Tibial nerve (tissue), 4 donors: ENCODE measurements at regions not wholly inside any gene's neighbourhood (a gene's known extent, or its start where the extent isn't known, plus 50 kb on each side); places are given as distances from the start of the nearest gene placed in this dataset.
A peak's percentile ranks its signal among the peaks of the same experiment; 100 is the strongest.

ENCODE experiments used
- DNase-seq, 2 donors: peaks; one replicate each; pipeline ENCODE4 v3.0.0-alpha.2; 2019; ENCODE audit warnings: low spot score in 2 of 2
- H3K27ac ChIP-seq, 4 donors: fragments of 200-600 bp; sonication (generic) in 3 of 4; one replicate each; pipeline ENCODE4 v1.5.1; 2017 to 2019; ENCODE audit warnings: mild to moderate bottlenecking in 1 of 4
- H3K27me3 ChIP-seq, 2 donors: fragments of 200-600 bp; sonication (generic) in 1 of 2; one replicate each; pipeline versions ENCODE4 v1.5.1 to v1.6.0; 2017 to 2019
- H3K36me3 ChIP-seq, 3 donors: fragments of 200-600 bp; sonication (generic); one replicate each; pipeline ENCODE4 v1.5.1; 2018 to 2019
- H3K4me1 ChIP-seq, 4 donors: fragments of 200-600 bp; sonication (generic) in 3 of 4; one replicate each; pipeline ENCODE4 v1.5.1; 2017 to 2019
- H3K4me3 ChIP-seq, 4 donors: fragments of 200-600 bp; sonication (generic) in 3 of 4; one replicate each; pipeline ENCODE4 v1.5.1; 2017 to 2019; ENCODE audit warnings: mild to moderate bottlenecking in 1 of 4, moderate library complexity in 1 of 4
- H3K9me3 ChIP-seq, 4 donors: fragments of 200-600 bp; sonication (generic) in 3 of 4; one replicate each; pipeline ENCODE4 v1.5.1; 2017 to 2019
- CTCF ChIP-seq, 5 experiments: fragments of 200-600 bp in 3 of 5; fragments of 450-650 bp in 2 of 5; sonication (generic) in 3 of 5; IDR thresholded peaks; one replicate each; pipeline ENCODE4 v1.5.1; 2016 to 2019; ENCODE audit warnings: antibody characterized with exemption in 5 of 5, mild to moderate bottlenecking in 3 of 5, moderate library complexity in 2 of 5
- EP300 ChIP-seq, 2 donors: sonication (generic); formaldehyde crosslinking; IDR thresholded peaks; one replicate each; pipeline ENCODE4 v1.6.1; 2017; ENCODE audit warnings: antibody characterized with exemption in 2 of 2, mild to moderate bottlenecking in 1 of 2
- POLR2A ChIP-seq, 2 donors: fragments of 450-650 bp; IDR thresholded peaks; one replicate each; pipeline ENCODE4 v1.6.1; 2017; ENCODE audit warnings: antibody characterized with exemption in 2 of 2, mild to moderate bottlenecking in 2 of 2, moderate library complexity in 2 of 2
- WGBS, 2 donors: methylation state at CpG; one replicate each; pipeline ENCODE4 v1.1.5; 2018; 5-methylcytosine and 5-hydroxymethylcytosine counted together

GRCh38 chr1:48084826-48085225 is 87.6 kb upstream of the TRABD2B start:
- Histone ChIP-seq H3K4me1 (peaks cover 0 to 11% (median 2%) of the 10 kb centered on the region in 4 donors), H3K9me3 (no peaks in the 10 kb centered on the region), H3K36me3 (no peaks in the 10 kb centered on the region), H3K4me3 (no peak overlapping the region), H3K27ac (no peak overlapping the region), H3K27me3 (no peaks in the 10 kb centered on the region)
- no peak for TF ChIP-seq POLR2A (IDR thresholded peaks at IDR 0.05)
- TF ChIP-seq CTCF (IDR thresholded peaks at IDR 0.05): no peak
- WGBS, 2 donors: 81 to 82% methylated on average over 4 of the region's 4 CpGs
- DNase-seq: no peak

DNA sequence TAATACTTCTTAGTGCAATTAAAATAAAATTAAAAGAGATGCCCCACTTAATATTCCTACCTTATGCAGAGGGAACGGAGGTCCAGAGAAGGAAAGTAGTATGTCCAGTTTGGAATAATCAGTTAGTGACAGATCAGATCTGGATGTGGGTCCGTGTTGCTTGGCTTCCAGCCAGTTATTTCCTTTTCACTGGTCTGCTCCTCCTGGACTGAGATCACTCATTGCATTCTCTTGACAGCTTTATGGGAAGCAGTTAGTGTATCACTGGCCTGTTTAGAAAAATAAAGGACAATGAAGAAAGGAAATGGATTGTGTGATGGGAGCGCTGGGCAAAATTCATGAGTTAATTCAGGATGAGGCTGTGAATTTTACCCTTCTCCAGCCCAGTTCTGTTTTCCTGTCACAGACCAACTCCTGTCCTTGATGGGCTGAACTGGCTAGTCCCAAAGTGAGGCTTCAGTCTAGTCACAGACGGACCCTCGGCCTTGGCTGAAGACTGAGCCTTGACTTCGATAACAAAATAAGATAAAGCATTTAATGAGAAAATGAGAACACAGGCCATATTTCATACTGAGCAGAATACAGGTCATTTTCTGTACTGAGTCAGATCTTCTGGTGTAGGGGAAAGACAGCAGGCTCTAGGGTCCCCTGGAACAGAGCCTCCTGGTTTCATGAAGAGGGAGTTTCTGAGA is 85.2 kb upstream of the TRABD2B start:
- no peak overlapping the region for H3K4me3 ChIP-seq
- H3K36me3 ChIP-seq: no peaks in the 10 kb centered on the region
- no peaks in the 10 kb centered on the region for H3K27me3 ChIP-seq
- TF ChIP-seq POLR2A (IDR thresholded peaks at IDR 0.05) (no peak), EP300 (IDR thresholded peaks at IDR 0.05) (no peak), CTCF (IDR thresholded peaks at IDR 0.05) (no peak)
- no peak for DNase-seq
- H3K4me1 ChIP-seq: peaks cover 0 to 15% (median 2%) of the 10 kb centered on the region in 4 donors
- 36 to 43% methylated on average over 6 of the region's 6 CpGs for WGBS, 2 donors
- no peak overlapping the region for H3K27ac ChIP-seq
- no peaks in the 10 kb centered on the region for H3K9me3 ChIP-seq

GRCh38 chr1:48080331-48081255 is 83.4 kb upstream of the TRABD2B start:
- 61 to 66% methylated on average over 6 of the region's 6 CpGs for WGBS, 2 donors
- no peak for TF ChIP-seq CTCF (IDR thresholded peaks at IDR 0.05)
- TF ChIP-seq EP300 (IDR thresholded peaks at IDR 0.05): no peak
- TF ChIP-seq POLR2A (IDR thresholded peaks at IDR 0.05): no peak
- Histone ChIP-seq H3K27me3 (no peaks in the 10 kb centered on the region), H3K36me3 (no peaks in the 10 kb centered on the region), H3K27ac (peak overlapping the region in 1 of 4 donors; percentile 7), H3K9me3 (no peaks in the 10 kb centered on the region), H3K4me1 (peaks cover 0 to 15% (median 2%) of the 10 kb centered on the region in 4 donors), H3K4me3 (no peak overlapping the region)
- no peak for DNase-seq

- no peaks in the 10 kb centered on the region for H3K9me3 ChIP-seq
- WGBS, 2 donors: 35 to 42% methylated on average over 1 of the region's 1 CpG
These were observed 81.9 kb upstream of the TRABD2B start for GRCh38 chr1:48079096-48079495.

More at GRCh38 chr1:48079096-48079495, 81.9 kb upstream of the TRABD2B start:
- H3K4me1 ChIP-seq: peaks cover 0 to 15% (median 2%) of the 10 kb centered on the region in 4 donors
- H3K36me3 ChIP-seq: no peaks in the 10 kb centered on the region
- H3K4me3 ChIP-seq: no peak overlapping the region
- TF ChIP-seq POLR2A (IDR thresholded peaks at IDR 0.05) (no peak), CTCF (IDR thresholded peaks at IDR 0.05) (no peak), EP300 (IDR thresholded peaks at IDR 0.05) (no peak)
- no peak overlapping the region for H3K27ac ChIP-seq
- no peak for DNase-seq
- no peaks in the 10 kb centered on the region for H3K27me3 ChIP-seq
